GM18507 (cell line): ENCODE measurements at regions not wholly inside any gene's neighbourhood (a gene's known extent, or its start where the extent isn't known, plus 50 kb on each side); places are given as distances from the start of the nearest gene placed in this dataset.
"Not testable (repeated sequence)": the region's sequence is repeated elsewhere in the genome, so short reads cannot be mapped to it uniquely, and the experiment has no call there.

Experiments used
- DNase-seq: peaks from one replicate; pipeline ENCODE4 v3.0.0; 2011; ENCODE audit warnings: low read depth; ENCODE audit not compliant: insufficient read length; ENCODE audit errors: extremely low spot score
- FAIRE-seq: peaks from 2 replicates; lab custom pipeline; 2011; peaks lifted over from hg19 to GRCh38; lab: Jason Lieb, UNC

DNA sequence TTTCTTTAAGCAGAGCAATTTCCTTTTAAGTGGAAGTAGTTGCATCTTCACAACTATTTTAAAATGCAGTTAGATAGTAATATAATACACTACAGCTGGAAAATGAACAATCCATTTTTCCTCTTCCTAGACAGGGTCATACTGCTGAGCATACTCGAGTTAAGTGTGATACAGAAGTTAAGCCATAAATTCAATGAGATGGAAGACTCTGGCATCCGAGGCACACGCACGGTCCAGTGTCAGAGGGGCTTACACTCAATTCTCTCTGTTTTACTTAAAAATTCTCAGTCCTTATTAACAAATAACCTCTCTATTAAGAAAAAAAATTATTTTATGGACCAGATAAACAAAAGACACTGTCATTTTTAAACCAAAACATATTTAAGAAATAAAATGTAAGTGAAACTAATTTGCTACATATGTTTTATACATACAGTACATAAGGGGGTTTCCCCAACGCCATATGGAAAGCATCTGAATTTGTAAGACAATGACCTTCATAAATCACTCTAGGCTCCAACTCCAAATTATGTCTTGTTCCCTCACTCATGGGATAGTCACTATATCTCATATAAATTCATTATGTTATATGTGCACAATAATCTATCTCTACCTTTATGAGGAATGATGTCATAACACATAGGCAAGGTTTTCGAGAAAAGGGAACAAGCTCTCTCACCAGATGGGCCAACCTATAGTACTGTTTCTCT lies 315.3 kb downstream of the PAPSS1 start:
- no peak for FAIRE-seq

DNA sequence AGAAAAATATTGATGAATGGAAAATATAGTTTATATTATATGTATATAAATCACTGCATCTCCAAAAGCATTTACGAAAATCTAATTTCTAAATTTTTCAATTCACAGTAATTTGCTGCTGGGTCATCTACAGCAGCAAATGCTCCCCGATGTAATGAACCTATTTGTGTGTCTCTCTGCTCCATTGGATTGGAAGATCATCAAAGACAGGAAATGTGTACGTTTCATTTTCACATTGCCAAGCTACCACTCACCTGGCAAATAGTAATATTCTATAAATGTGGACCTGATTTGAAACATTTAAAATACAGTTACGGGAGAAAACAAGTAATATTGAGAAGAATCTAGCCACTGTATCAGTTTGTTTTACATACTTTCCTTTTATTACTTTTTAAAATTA lies 317.7 kb downstream of the PAPSS1 start:
- FAIRE-seq (no peak), DNase-seq (no peak)

More for the DNA sequence above, 315.3 kb downstream of the PAPSS1 start:
- DNase-seq = no peak

- DNase-seq = no peak
These were observed 327.1 kb downstream of the PAPSS1 start for GRCh38 chr4:107392951-107393350.

GRCh38 chr4:107392380-107392779 lies 327.7 kb downstream of the PAPSS1 start:
- no peak for FAIRE-seq

More at GRCh38 chr4:107392951-107393350, 327.1 kb downstream of the PAPSS1 start:
- no peak for FAIRE-seq

DNA sequence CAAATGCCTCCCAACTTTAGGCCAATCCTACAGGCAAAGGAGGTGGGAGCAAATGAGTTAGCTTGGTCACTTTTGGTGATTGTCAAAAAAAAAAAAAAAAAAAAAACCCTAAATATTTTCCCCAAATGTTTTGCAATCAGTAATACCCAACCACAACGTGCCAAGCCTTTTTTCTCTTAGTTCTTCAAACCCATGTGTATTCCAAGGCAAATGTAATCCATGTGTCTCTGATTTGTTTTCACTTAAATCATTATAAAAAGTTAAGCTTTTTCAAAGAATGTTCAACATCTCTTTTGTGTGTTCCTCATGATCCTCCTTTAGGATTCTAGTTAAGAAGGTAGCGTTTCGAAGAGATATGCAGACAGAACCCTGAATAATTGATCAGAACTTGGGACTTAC lies 328.4 kb downstream of the PAPSS1 start:
- no peak for FAIRE-seq

More at GRCh38 chr4:107392380-107392779, 327.7 kb downstream of the PAPSS1 start:
- no peak for DNase-seq

DNA sequence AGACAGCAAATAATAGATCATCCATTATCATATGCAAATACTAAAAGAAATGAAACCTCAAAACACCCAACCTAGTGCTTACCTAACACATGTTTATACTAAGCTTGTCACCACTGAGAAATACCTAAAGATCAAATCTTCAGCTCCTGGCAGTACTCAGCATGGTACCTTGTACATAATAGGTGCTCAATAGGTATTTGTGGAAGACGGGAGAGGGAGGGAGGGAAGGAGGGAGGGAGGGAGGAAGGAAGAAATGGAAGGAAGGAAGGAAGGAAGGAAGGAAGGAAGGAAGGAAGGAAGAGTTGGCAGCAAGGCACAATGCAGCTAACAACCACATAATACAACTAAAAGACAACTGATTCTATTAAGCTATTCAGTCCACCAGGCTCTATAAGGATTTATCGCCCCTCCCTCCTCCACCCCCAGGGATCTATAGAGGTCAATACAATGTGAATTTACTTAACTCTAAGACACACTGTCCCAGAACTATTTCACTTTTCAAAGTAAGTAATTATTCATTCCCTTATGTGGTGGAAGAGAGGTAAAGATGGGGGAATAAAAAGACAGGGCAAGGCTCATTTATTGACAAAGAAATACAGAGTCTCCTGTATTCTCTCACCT lies 328.9 kb downstream of the PAPSS1 start:
- DNase-seq (no peak), FAIRE-seq (no peak)

More for the DNA sequence above, 328.4 kb downstream of the PAPSS1 start:
- DNase-seq = no peak

DNA sequence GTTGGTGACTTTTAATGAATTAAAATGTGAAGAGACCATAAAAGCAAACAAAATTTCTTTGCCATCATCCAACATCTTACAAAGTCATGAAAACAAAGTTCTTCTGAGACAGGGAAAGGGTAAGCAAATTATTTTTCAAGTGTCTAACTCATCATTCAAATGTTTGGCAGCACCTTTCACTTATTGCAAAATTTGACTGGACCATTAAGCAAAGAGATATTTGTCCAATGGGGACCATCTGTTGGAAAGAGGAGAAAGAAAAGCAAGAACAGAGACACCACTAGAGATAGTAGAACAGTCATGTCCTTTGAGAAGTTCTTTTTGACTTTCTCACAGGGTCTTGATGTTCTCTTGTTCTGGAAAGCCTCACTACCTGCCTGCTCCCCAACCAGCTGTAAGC lies 330.1 kb downstream of the PAPSS1 start:
- no peak for DNase-seq
- FAIRE-seq = no peak

DNA sequence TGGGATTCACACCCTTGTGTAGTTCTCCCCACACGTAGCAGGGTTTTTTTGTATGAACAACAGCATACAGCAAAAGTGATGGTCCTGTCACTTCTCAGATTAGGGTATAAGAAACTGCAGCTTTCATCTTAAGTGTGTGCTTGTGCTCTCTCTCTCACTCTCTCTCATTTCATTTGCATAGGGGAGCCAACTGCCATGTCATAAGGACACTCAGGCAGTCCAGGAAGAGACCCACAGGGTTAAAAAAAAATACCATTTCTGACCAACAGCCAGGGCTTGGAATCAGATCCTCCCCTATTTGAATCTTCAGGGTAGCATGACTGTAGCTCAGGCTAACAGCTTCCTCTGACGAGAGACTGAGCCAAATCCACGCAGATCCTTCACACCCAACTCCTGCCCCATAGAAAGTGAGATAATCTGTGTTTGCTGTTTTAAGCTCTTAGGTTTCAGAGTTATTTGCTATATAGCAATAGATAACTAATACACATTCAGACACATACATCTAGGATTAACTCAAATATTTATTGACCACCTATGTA lies 331.2 kb downstream of the PAPSS1 start:
- DNase-seq = no peak
- no peak for FAIRE-seq

DNA sequence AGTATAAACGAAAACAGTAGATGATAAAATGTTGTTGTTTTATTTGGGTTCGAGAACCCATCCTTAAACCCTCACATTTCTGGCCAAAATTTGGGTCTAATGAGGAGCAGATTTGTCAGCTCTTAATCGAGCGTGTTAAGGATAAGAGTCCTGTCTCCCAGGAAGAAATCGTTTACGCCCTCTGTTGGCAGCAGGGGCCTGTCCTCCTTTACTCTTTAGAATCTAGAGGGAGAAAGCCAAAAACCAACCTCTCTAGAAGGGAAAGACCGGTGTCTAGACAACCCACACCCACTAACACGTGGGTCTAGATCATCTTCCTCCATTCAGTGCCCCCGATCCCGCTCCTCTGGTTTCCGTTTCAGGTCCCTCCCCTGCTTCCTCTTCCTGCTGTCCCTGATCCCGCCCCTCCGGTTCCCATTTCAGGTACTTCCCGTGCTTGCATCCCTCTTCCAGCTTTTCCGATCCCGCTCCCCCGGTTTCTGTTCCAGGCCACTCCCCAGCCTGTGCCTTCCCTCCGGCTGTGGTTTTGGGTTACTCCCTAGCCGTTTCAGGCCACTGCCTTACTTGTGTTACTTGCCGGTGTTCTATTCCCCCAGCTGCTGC lies 339.1 kb downstream of the PAPSS1 start:
- no peak for FAIRE-seq

DNA sequence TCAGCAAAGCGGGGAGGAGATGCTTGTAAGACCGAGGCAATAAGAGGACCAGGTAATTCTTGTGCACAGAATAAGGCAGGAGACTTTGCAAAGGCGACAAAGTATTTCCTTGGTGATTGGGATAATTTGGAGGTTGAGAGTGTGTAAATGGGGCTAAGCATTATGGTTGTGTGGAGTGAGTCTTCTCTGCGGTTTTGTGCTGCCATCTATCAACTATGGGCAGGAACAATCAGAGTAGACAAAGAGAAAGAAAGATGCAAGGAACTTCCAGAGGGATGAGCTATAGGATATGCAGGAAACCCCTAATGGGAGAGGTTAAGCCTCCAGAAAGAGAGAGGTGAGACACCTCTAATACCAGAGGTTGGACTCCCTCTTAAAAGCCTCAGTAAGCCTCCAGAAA lies 339.8 kb downstream of the PAPSS1 start:
- DNase-seq = no peak
- FAIRE-seq = no peak

More for the DNA sequence above, 339.1 kb downstream of the PAPSS1 start:
- DNase-seq = no peak

DNA sequence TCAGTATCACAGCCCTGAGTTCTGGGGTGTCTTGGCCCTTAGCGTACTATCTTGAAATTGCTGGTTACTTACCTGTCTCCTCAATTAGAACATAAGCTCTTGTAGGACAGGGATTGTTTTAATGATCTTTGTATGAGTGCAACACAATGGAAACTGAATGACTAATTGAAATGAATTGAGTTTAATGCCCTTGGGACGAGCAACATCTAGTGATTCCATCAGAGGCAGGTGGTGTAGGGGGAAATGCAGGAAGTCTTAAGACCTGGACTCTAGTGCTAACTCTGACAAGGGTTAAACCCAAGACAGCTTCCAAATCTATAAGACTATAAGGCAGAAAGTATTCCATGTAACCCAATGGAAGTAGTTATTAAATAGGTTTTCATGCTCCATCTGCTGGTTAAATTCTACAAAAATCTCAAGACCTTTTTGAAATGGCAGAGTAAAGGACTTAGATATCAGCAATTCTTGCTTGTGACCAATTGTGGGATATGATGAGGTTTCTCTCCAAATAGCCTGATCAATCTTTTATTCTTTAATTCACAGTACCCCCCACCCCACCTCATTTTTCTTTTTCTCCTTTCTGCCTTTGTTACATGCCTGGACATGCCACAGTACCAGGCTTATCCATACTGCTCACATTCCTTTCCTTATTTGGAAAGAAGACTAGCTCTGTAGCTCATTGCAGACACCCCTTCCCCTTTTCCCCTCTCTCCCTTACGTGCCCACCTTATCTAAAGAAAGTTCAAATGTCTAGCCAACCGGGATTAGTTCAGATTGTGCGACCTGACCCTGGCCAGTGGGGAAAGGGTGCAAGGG lies 340.8 kb downstream of the PAPSS1 start:
- FAIRE-seq (no peak), DNase-seq (no peak)

DNA sequence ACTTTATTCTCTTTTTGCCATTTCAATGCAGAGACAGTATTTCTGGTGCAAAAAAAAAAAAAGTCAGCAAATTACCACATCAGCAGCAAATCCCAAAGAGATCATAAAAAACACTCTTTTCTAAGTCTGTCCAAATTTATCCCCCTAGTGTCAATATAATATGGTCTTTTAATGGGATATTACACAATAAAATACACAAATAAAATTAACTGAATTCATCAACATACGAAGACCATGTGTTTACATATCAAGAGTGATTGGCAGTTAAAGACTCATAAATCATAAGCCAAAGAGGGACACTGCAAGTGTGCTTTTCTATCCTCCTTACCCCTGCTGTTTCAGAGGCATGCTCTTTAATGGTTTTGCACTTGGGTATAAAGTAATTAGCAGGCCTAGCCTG lies 340.2 kb upstream of the DKK2 start:
- no peak for FAIRE-seq
- DNase-seq = no peak

DNA sequence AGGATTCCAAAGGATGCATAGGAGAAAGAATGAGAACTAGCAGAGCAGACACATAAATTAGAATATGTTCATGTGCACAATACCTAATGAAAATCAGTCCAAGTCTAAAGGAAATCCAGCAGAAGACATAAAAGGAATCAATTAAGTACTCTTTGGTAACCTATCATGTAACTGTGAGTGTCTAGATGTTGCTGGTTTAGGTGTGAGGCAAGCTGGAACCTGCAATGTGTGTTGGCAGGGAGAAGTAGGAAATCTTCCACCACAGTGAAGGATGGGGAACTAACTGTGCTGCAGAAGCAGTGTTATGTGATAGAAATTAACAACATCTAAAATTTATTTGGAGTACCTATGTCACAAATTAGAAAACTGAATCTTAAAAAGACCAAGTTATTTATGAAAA lies 330.8 kb upstream of the DKK2 start:
- FAIRE-seq = no peak
- DNase-seq = no peak

DNA sequence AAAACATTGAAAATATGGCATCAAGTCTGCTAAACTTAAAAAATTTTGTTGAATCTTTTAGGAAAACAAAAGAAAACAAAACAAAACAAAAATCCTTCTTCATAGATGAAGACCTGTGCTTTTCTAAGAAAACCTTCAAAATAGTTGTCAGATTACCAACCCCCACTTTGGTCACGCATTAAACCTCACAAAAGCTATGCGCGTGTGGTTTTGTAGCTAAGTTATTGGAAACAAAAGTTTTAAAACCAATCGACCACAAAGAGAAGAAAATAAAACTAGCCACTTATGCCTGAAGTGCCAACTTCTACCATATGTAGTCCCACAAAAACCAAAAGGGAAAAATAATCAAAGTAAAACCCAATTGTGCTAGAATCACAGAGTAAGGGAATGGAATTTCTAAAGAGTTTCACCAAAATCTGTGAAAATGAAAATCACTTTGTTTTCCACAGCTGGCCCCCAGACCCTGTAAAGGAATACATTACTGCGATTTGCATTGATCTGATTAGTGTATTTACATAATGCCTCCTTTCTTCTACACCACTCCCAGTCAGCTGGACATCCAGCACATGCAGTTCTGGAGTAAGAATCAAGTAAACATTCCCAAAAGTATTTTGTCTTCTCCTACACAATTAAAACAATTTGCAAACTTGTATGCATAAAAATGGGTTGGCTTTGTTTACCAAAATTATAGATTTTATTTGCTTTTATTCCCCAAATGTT lies 330.1 kb upstream of the DKK2 start:
- FAIRE-seq (no peak), DNase-seq (no peak)

GRCh38 chr4:107363125-107363524 lies 327.0 kb upstream of the DKK2 start:
- no peak for FAIRE-seq
- no peak for DNase-seq

- FAIRE-seq = no peak
- DNase-seq = no peak
These were observed 323.1 kb upstream of the DKK2 start for GRCh38 chr4:107359208-107359607.

DNA sequence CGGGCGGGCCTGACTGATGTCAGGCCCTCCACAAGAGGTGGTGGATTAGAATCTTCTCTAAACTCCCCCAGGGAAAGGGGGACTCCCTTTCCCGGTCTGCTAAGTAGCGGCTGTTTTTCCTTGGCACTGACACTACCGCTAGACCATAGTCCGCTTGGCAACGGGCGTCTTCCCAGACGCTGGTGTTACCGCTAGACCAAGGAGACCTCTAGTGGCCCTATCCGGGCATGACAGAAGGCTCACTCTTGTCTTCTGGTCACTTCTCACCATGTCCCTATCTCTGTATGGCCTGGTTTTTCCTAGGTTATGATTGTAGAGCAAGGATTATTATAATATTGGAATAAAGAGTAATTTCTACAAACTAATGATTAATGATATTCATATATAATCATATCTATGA lies 318.2 kb upstream of the DKK2 start:
- not testable (repeated sequence) for DNase-seq, FAIRE-seq

DNA sequence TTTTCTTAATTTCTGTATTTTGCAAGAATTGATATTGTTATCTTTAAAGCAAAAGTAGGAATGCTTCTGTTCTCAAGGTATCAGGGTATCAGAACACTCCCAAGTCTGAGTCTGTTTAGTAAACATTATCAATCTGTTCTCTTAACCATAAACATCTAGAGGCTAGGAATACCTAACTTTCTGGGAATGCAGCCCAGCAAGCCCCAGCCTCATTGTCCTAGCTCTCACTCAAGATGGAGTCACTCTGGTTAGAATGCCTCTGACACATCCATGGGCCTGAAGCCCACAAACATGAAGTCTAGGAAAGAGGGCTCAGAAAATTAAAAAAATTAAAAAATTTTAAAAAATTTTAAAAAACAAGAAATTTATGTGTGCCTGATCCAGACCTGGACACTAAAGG lies 315.1 kb upstream of the DKK2 start:
- no peak for FAIRE-seq

DNA sequence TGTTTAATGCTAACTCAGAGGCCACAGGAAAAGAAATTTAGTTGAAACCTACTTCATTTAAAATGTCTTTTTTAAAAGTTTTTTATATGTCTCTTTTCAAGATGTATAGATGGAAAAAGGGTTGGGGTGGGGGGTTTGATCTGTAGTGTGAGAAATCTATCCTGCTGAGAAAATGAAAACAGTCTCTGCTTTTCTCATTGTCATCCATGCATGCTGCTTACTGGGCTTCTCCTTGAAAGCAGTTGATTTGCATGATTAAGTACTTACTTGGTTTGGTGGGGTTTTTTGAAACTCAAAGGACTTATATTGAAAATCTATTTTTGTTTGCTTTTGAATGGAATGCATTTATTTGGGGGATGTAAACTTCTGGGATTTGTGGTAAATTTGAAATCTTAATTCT lies 313.6 kb upstream of the DKK2 start:
- no peak for FAIRE-seq

More for the DNA sequence above, 315.1 kb upstream of the DKK2 start:
- DNase-seq = no peak

More for the DNA sequence above, 313.6 kb upstream of the DKK2 start:
- DNase-seq = no peak
